ENCODE measurements at regions not wholly inside any gene's neighbourhood (a gene's known extent, or its start where the extent isn't known, plus 50 kb on each side); places are given as distances from the start of the nearest gene placed in this dataset.

GRCh38 chr11:112753706-112754105 is 207.5 kb upstream of the NCAM1 start:
- no peak overlapping the region for H3K27ac ChIP-seq (ENCODE audit: insufficient read depth, low read depth, low read length)
- no peak overlapping the region for H2AFZ ChIP-seq (ENCODE audit: low read depth, low read length)
- no peaks in the 10 kb centered on the region for H3K27me3 ChIP-seq (ENCODE audit: control insufficient read depth in 2 of 2, insufficient read depth in 2 of 2, low read length in 2 of 2)
- no peak overlapping the region for H3K9ac ChIP-seq (replicated peaks; ENCODE audit: extremely low read depth, insufficient read depth, low read length)
- DNase-seq (ENCODE audit: low read depth, low spot score) (no peak), FAIRE-seq (no peak)
- H4K20me1 ChIP-seq (replicated peaks; ENCODE audit: control insufficient read depth, extremely low read depth, insufficient read depth, low read length): no peaks in the 10 kb centered on the region
- no peak overlapping the region for H3K4me2 ChIP-seq (ENCODE audit: insufficient read depth, low read length)
- H3K9me1 ChIP-seq (replicated peaks; ENCODE audit: control insufficient read depth, extremely low read depth, insufficient read depth, low read length): no peaks in the 10 kb centered on the region
- no TSS peak for BruUV-seq (replicated peaks)
- dilution Hi-C loops (cut with MboI; ENCODE audit: extremely low pct_ligation_motif_present, low sequenced_read_pairs) (no loop called here), intact Hi-C loops (cut with micrococcal nuclease) (no loop called here)
- TF ChIP-seq POLR2AphosphoS5 (IDR thresholded peaks at IDR 0.05; ENCODE audit: insufficient read depth, low read depth, low read length): no peak
- no peak for TF ChIP-seq POLR2A (IDR thresholded peaks at IDR 0.05; ENCODE audit: low read depth, low read length)
- no peak for TF ChIP-seq CTCF (IDR thresholded peaks at IDR 0.05; ENCODE audit: extremely low read depth in 1 of 2, insufficient read depth in 1 of 2, low read depth in 1 of 2, low read length in 2 of 2)
- no peak for TF ChIP-seq MYC (IDR thresholded peaks at IDR 0.05; ENCODE audit: low read depth, low read length)
- TF ChIP-seq JUN (IDR thresholded peaks at IDR 0.05; ENCODE audit: borderline replicate concordance, insufficient read depth, insufficient read length, low read depth): no peak
- no peak for TF ChIP-seq GATA2 (IDR thresholded peaks at IDR 0.05; ENCODE audit: insufficient read depth, insufficient read length, low read depth, low read length)
- TF ChIP-seq FOS (IDR thresholded peaks at IDR 0.05; ENCODE audit: borderline replicate concordance, insufficient read depth, low read length): no peak
- TF ChIP-seq MAX (IDR thresholded peaks at IDR 0.05; ENCODE audit: insufficient read depth, insufficient read length): no peak
- TF ChIP-seq EZH2 (IDR thresholded peaks at IDR 0.05; ENCODE audit: borderline replicate concordance, low read depth, low read length, severe bottlenecking): no peak
- no peaks in the 10 kb centered on the region for H3K79me2 ChIP-seq (ENCODE audit: control insufficient read depth, insufficient read depth, low read length)
- H3K4me3 ChIP-seq (replicated peaks in 1 of 3; ENCODE audit: insufficient read depth in 1 of 3, low read depth in 1 of 3, low read length in 3 of 3): no peak overlapping the region
- H3K4me1 ChIP-seq (ENCODE audit: control insufficient read depth, extremely low read depth, insufficient read depth, low read length): no peaks in the 10 kb centered on the region
- peaks cover 3% of the 10 kb centered on the region for H3K9me3 ChIP-seq (replicated peaks; ENCODE audit: control insufficient read depth, insufficient read depth, low read length)
- ChIA-PET CTCF (no interaction called here), POLR2A (no interaction called here)
- H3K36me3 ChIP-seq (ENCODE audit: control insufficient read depth in 2 of 2, extremely low read depth in 1 of 2, insufficient read depth in 2 of 2, low read length in 2 of 2): no peaks in the 10 kb centered on the region
